HUES48 (cell line): ENCODE measurements at regions not wholly inside any gene's neighbourhood (a gene's known extent, or its start where the extent isn't known, plus 50 kb on each side); places are given as distances from the start of the nearest gene placed in this dataset.

Experiments used
- H3K27ac ChIP-seq: one replicate; pipeline ENCODE4 v1.7.0; 2013; ENCODE audit warnings: low read depth, low read length, inconsistent platforms
- H3K27me3 ChIP-seq: 2 replicates; pipeline ENCODE4 v1.6.1; 2013; ENCODE audit warnings: mild to moderate bottlenecking, low read length; ENCODE audit not compliant: control insufficient read depth, insufficient read depth
- H3K36me3 ChIP-seq: 2 replicates; pipeline ENCODE4 v1.6.1; 2013; ENCODE audit warnings: low read length; ENCODE audit not compliant: control insufficient read depth, insufficient read depth
- H3K4me1 ChIP-seq: 2 replicates; pipeline ENCODE4 v1.6.1; 2013; ENCODE audit warnings: mild to moderate bottlenecking, low read length; ENCODE audit not compliant: control insufficient read depth, insufficient read depth
- H3K4me3 ChIP-seq: 2 replicates; pipeline ENCODE4 v1.5.1; 2013; ENCODE audit warnings: mild to moderate bottlenecking, low read depth, low read length
- H3K9ac ChIP-seq: 2 replicates; pipeline ENCODE4 v1.6.1; 2013; ENCODE audit warnings: mild to moderate bottlenecking, low read depth, low read length, moderate library complexity
- H3K9me3 ChIP-seq: 2 replicates; pipeline ENCODE4 v1.6.1; 2013; ENCODE audit warnings: low read length; ENCODE audit not compliant: control insufficient read depth, insufficient read depth

DNA sequence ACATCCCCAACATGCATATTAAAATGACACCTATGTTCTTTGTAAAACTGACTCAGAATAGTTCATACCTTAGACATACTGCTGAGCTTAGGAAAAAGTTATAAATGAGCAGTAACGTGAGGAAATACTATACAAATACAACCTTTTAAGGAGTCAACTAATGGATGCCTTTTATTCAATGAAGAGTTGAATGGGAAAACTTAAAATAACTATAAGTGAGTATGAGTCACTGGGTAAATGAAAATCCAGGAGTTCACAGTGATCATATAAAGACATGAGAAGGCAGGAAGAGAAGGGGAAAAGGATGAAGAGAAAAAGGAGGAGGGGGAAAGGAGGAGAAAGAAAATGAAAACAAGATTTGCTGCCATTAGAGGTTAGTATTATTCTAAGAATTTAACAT, 157.8 kb upstream of the PCDH15 start:
- no peak overlapping the region for H3K9ac ChIP-seq
- H3K27ac ChIP-seq: no peak overlapping the region
- peaks cover 12% of the 10 kb centered on the region; the same call in 1 of the 2 replicates for H3K9me3 ChIP-seq
- H3K4me3 ChIP-seq: no peak overlapping the region
- no peaks in the 10 kb centered on the region for H3K36me3 ChIP-seq
- H3K27me3 ChIP-seq: no peaks in the 10 kb centered on the region
- H3K4me1 ChIP-seq: no peaks in the 10 kb centered on the region

DNA sequence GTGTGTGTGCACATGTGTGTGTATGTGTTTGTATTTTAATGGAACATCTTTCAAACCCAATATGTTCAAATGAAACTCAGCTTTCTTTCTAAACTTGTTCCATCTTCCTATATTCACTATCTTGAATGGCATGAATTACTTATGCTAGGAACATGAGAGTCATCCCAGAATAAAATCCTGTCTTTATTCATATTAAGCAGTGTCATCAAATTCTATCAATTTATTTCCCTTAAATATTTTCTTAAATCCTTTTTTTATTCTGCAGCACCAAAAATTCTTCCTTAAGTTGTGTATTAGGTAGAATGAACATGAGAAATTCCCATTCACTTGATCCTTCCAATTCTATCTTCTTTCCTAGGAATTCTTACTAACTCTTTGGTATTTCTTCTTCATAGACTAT, 146.6 kb upstream of the PCDH15 start:
- H3K36me3 ChIP-seq: no peaks in the 10 kb centered on the region
- no peaks in the 10 kb centered on the region for H3K4me1 ChIP-seq
- H3K27ac ChIP-seq: no peak overlapping the region
- H3K9ac ChIP-seq: no peak overlapping the region
- H3K9me3 ChIP-seq: no peaks in the 10 kb centered on the region
- no peaks in the 10 kb centered on the region for H3K27me3 ChIP-seq
- H3K4me3 ChIP-seq: no peak overlapping the region

DNA sequence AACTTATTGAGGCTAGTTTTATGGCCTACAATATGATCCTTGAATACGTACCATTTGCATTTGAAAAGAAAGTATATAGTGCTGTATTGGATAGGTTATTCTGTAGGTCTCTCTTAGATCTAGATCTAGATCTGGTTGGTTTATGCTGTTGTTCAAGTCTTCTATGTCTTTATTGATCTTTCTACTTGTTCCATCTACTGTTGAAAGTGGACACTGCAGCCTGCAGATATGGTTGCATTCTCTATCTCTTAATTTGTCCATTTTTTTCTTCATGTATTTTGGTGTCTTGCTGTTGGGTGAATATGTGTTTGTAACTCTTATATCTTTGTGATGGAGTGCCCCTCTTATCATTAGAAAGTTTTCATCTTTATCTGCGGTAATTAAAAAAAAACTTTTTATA, 139.4 kb upstream of the PCDH15 start:
- H3K9ac ChIP-seq: no peak overlapping the region

DNA sequence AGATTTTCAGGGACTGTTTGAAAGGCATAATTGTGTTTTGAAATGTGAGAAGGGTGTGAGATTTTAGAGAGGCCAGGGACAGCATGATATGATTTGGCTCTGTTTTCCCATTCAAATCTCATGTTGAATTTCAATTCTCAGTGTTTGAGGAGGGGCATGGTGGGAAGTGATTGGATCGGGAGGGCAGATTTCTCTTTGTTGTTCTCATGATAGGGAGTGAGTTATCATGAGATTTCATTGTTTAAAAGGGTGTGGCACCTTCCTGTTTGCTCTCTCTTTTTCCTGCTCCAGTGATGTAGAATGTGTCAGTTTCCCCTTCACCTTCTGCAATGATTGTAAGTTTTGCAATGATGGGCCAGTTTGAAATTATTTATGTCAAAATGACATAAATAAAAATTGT, 113.0 kb upstream of the PCDH15 start:
- Histone ChIP-seq H3K9me3 (peaks cover 19% of the 10 kb centered on the region), H3K4me3 (no peak overlapping the region), H3K9ac (no peak overlapping the region), H3K27ac (no peak overlapping the region), H3K4me1 (no peaks in the 10 kb centered on the region), H3K27me3 (no peaks in the 10 kb centered on the region), H3K36me3 (no peaks in the 10 kb centered on the region)

More for the DNA sequence above, 139.4 kb upstream of the PCDH15 start:
- Histone ChIP-seq H3K36me3 (no peaks in the 10 kb centered on the region), H3K27me3 (no peaks in the 10 kb centered on the region), H3K9me3 (no peaks in the 10 kb centered on the region), H3K4me1 (no peaks in the 10 kb centered on the region), H3K27ac (no peak overlapping the region), H3K4me3 (no peak overlapping the region)

DNA sequence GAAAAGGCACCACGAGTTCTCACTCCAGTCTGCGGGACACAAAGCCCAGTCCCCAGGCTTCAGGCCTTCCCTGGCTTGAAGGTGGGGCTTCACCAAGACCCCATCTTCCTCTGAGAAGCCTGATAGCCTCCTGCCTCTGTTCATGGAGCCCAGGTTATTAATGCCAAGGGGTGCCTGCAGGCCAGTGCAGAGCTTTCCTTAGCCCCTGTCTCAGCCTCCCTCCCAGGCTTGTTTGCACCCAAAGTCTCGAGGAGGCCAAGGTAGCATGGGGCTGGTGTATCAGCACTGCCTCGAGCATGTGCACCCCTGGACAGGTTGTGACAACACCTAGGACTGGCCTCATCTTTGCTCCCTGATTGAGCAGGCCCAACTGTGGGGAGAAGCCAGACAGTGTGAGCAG, 108.1 kb upstream of the PCDH15 start:
- no peaks in the 10 kb centered on the region for H3K27me3 ChIP-seq
- H3K4me3 ChIP-seq: no peak overlapping the region
- peaks cover 19% of the 10 kb centered on the region for H3K9me3 ChIP-seq
- H3K9ac ChIP-seq: no peak overlapping the region
- H3K4me1 ChIP-seq: peaks cover 5% of the 10 kb centered on the region; the same call in 1 of the 2 replicates
- H3K36me3 ChIP-seq: no peaks in the 10 kb centered on the region
- H3K27ac ChIP-seq: no peak overlapping the region

DNA sequence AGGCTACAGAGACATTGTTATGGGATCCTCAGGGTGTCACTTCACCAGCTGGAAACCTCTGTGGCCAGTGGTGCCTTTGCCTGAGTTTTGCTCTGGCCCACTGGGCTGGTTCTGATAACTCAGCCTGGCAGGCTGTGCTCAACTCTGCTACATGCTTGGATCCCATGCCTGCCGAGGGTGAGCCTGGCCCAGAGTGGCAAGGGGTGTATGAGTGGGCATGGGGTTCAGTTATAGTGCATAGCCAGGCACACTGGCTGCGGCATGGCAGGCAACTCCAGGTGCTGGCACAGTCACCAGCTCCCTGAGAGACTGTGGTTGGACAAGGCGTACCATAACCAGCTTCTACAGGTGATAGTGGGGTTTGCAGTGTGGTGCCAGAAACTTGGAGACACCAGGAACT, 107.0 kb upstream of the PCDH15 start:
- no peak overlapping the region for H3K4me3 ChIP-seq
- no peak overlapping the region for H3K27ac ChIP-seq
- no peaks in the 10 kb centered on the region for H3K27me3 ChIP-seq
- H3K36me3 ChIP-seq: no peaks in the 10 kb centered on the region
- H3K4me1 ChIP-seq: peaks cover 7% of the 10 kb centered on the region; the same call in 1 of the 2 replicates
- H3K9me3 ChIP-seq: peaks cover 14% of the 10 kb centered on the region
- no peak overlapping the region for H3K9ac ChIP-seq

DNA sequence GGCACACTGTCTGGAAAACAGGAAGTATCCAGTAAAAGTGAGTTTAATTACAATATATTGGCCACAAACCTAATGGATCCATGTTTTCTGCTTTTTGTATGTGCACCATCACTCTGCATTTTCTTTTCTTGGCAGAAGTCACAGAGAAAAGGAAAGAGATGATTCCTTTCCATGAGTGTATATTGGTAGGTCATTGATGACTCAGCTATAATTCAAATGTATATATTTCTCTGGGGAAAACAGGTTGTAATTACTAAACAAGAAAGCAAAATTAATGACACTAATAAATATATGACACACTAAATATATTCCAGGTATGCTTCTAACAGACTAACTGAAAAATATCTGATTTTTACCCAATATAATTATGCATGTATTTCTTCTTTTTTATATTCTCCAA, 105.9 kb upstream of the PCDH15 start:
- Histone ChIP-seq H3K4me3 (no peak overlapping the region), H3K27ac (no peak overlapping the region), H3K4me1 (peaks cover 15% of the 10 kb centered on the region; the same call in 1 of the 2 replicates)

DNA sequence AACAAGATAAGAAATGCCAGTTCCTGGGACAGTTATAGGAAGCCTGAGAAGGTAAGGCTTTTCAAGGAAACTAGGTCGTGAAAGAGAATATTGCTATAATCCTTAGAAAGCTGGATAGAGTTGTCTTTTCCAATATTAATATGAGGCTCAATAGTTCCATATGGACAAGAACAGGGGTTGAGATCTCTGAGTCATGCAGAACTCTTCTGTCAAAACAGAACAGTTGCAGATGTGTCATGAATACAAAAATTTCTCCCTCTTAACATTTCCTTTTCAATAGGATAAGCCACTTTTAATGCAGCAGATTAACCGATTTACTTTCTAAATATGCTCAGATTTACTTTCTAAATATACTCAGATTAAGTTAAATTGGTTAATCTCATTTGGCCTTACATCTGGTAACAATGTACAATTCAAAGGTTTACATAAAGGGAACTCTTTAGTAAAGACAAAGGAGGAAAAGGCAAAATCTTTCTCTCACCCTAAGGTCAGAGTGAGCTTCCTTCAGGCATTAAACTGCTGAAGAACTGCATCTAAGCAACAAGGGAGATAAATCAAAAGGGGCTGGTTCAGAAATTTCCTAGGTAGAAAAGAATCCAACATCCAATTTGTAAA, 104.7 kb upstream of the PCDH15 start:
- Histone ChIP-seq H3K9ac (no peak overlapping the region), H3K4me1 (peaks cover 15% of the 10 kb centered on the region; the same call in 1 of the 2 replicates), H3K9me3 (0 out of 2 replicates have a peak, but pooled peaks cover 4% of the 10 kb centered on the region), H3K36me3 (no peaks in the 10 kb centered on the region), H3K27me3 (no peaks in the 10 kb centered on the region), H3K27ac (no peak overlapping the region), H3K4me3 (no peak overlapping the region)

More for the DNA sequence above, 105.9 kb upstream of the PCDH15 start:
- Histone ChIP-seq H3K36me3 (no peaks in the 10 kb centered on the region), H3K9ac (no peak overlapping the region), H3K27me3 (no peaks in the 10 kb centered on the region), H3K9me3 (0 out of 2 replicates have a peak, but pooled peaks cover 5% of the 10 kb centered on the region)

DNA sequence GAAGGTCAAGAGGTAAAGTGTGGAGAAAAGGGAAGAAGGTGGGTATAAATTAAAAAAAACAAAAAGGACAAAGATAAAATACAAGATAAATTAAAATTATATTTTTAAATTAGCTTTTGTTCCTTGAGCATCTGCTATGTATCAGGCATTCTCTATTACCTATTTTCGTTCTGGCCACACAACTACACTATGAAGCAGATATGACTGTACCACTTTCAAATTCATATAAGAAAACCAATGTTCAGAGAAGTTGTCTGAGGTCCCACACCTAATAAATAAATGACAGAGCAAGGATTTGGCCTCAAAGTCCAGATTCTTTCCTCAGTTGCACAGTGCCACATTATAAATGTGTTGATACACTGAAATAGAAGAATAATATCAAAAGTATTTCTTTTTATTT, 103.8 kb upstream of the PCDH15 start:
- no peak overlapping the region for H3K4me3 ChIP-seq
- no peaks in the 10 kb centered on the region for H3K27me3 ChIP-seq
- no peaks in the 10 kb centered on the region for H3K36me3 ChIP-seq
- peaks cover 15% of the 10 kb centered on the region; the same call in 1 of the 2 replicates for H3K4me1 ChIP-seq
- H3K9ac ChIP-seq: no peak overlapping the region
- H3K9me3 ChIP-seq: no peaks in the 10 kb centered on the region
- H3K27ac ChIP-seq: no peak overlapping the region

DNA sequence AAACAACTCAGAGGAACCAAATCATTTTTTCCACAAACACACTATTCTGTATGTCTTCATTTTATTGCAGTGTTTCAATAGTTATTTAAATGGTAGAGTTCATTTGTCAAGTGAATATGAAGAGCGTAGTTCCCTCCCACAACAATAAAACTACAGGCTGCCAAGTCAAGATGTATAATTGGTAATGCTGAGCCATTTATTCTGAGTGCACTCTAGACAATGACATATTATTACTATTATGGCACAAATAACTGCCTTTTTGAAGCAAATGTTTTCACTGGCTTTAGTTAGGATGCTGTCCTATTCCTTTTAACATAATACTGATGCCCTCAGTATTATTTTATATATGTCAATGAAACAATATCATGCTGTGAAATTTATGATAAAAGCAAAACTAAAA, 102.7 kb upstream of the PCDH15 start:
- Histone ChIP-seq H3K9ac (no peak overlapping the region), H3K36me3 (no peaks in the 10 kb centered on the region)

DNA sequence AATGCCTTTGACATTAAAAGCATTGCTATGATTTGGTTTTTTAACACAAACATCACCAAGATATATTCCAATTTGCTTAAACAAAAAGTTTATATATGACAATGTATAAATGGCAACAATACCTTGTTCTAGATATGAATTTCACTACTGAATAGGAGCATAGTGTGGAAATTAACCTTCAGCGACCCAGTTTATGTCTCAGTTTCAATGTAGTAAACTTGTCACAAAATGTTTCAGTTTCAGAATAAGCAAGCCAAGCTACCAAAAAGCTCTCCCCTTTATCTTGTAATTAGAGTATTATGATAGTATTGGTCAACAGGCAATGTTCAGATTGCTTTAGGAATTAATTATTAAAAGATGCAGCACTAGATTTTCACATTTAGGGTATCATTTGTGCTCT, 99.6 kb upstream of the PCDH15 start:
- 0 out of 2 replicates have a peak, but pooled peaks cover 10% of the 10 kb centered on the region for H3K4me1 ChIP-seq
- H3K27ac ChIP-seq: no peak overlapping the region
- no peaks in the 10 kb centered on the region for H3K9me3 ChIP-seq
- H3K36me3 ChIP-seq: no peaks in the 10 kb centered on the region
- no peak overlapping the region for H3K9ac ChIP-seq
- no peak overlapping the region for H3K4me3 ChIP-seq
- no peaks in the 10 kb centered on the region for H3K27me3 ChIP-seq

More for the DNA sequence above, 102.7 kb upstream of the PCDH15 start:
- H3K27me3 ChIP-seq: no peaks in the 10 kb centered on the region
- no peaks in the 10 kb centered on the region for H3K9me3 ChIP-seq
- H3K4me3 ChIP-seq: no peak overlapping the region
- no peak overlapping the region for H3K27ac ChIP-seq
- peaks cover 15% of the 10 kb centered on the region; the same call in 1 of the 2 replicates for H3K4me1 ChIP-seq
